Left renal pelvis (tissue), 4 donors: ENCODE measurements at regions not wholly inside any gene's neighbourhood (a gene's known extent, or its start where the extent isn't known, plus 50 kb on each side); places are given as distances from the start of the nearest gene placed in this dataset.

Experiments
- DNase-seq, 4 donors: peaks; one replicate each; pipeline ENCODE4 v3.0.0-alpha.2; 2013; ENCODE audit warnings: low read depth in 4 of 4, low spot score in 3 of 4

DNA sequence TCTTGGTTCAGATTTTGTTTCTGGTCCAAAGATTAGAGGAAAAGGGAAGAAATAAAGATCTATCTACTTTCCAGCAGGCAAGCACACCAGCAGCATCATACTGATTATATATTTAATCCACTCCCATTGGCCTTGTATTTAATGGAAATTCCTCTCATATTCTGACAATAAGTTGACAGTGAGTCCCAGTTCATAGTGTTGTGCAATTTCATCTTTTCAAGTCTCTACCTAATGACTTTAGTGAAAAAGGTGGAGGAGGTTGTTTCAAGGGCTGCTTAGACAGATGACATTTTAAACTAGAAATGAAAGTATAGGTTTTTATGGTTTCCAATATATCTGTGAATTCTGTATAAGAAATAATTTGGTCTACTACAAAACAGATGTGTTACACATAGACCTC, 298.6 kb downstream of the PABPC4L start:
- no peak for DNase-seq

- no peak for DNase-seq
Measured at GRCh38 chr4:133891011-133891410, 310.6 kb downstream of the PABPC4L start.

GRCh38 chr4:133887723-133888122, 313.9 kb downstream of the PABPC4L start:
- no peak for DNase-seq

DNA sequence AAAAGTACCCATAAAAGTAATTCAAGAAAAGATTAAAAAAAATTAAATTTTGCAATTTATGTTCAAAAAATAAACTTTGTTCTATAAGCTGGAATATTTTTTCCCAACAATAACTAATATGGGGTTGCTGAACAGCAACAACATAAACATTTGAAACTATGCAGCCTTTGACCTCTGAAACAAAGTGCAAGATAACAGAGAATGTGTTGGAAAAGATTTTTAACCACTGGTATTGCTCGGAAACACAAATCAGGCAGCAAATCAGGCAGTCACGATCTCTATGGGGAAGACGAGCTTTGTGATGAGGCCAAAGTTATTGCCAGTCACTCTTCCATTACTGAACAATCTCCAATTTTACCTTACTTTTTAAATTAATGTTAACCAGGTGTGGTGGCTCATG, 332.1 kb downstream of the PABPC4L start:
- no peak for DNase-seq

GRCh38 chr4:133868856-133869255, 332.7 kb downstream of the PABPC4L start:
- DNase-seq, result no peak

GRCh38 chr4:133866328-133866699, 335.3 kb downstream of the PABPC4L start:
- no peak for DNase-seq

DNA sequence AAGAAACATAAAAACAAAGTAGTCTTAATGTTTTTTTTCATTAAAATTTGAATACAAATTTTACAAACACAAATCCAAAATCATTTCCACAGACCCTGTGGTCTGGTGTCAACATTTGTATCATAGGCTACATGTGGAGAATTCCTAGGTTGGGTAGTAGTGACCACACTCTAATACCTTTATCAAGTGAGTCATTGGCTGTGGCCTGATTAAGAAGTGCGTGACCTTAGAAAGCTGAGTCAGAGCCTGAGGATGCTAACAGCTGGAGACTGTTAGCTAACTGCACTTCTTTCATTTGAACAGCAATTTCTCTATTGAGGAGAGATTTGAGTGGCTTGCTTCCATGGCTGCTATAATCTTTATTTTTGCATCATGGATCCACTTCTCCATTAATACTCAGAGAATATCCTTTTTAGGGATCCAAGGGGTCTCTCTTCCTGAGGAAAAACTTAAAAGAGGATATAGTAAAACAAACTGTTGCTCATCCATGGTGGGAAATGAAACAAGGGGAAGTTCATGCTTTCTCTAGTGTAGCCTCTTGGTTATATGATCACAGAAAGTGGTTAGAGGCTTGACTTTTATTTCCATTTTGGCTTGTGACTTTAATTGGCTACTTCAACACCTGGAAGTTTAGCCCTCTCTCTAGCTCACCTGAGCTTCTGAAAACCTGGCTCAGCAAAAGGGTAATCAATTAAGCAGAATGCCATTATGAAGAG, 335.8 kb downstream of the PABPC4L start:
- DNase-seq, result no peak

DNA sequence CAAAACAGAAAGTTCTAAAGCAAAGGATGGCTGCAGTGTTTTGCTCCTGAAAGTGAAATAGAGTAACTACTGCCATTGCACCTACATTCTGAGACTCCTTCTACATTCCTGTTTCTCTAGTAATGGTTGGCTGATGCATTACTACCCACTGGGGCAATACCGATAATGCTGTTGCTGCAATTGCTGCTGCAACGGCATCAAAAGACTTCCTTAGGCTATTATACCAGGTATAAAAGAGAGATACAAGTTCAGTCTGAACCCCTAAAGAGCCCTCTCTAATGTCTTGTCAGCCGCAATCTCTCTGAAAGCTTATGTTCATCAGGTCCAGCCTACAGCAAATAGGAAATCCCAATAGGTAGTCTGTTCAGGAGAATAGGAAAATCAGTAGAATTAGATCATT, 338.4 kb downstream of the PABPC4L start:
- no peak for DNase-seq

- no peak for DNase-seq
Measured at GRCh38 chr4:133856731-133857355, 344.7 kb downstream of the PABPC4L start.

GRCh38 chr4:133855001-133855400, 346.6 kb downstream of the PABPC4L start:
- no peak for DNase-seq

DNA sequence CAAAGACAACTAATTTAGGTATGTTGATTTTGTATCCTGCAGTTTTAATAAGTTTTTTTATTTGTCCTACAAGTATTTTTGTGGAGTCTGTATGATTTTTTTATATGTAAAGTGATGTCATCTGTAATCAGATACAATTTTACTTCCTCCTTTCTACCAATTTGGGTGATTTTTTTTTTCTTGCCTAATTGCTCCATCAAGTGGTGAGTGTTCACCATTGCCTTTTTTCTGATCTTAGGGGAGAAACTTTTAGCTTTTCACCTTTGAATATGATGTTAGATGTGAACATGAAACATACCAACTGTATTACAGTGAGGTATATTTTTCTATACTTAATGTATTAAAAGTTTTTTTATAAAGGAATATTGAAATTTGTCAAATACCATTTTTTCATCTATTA, 362.3 kb downstream of the PABPC4L start:
- DNase-seq, result no peak

GRCh38 chr4:133823177-133823576, 378.4 kb downstream of the PABPC4L start:
- DNase-seq, result no peak

GRCh38 chr4:133812954-133813353, 388.6 kb downstream of the PABPC4L start:
- no peak for DNase-seq

DNA sequence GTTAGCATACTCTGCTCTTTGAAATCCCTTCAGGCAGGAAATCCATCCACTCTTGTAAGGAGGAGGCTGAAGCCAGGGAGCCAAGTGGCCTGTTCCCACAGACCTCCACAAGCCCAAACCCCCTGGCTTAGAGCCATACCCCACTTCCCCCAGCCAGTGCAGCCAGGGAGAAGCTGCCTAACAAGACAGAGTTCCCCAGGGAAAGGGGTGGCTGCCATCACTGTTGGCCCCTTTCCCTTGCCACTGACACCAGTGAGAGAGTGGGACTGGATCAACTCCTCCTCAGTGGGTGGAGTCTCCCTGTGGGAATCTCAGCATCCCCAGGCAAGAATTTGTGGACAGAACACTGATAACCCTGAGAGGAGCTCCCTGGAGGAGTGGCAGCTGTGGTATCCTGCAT, 389.4 kb downstream of the PABPC4L start:
- no peak for DNase-seq

- no peak for DNase-seq
Measured at GRCh38 chr4:133808151-133808550, 393.4 kb downstream of the PABPC4L start.

DNA sequence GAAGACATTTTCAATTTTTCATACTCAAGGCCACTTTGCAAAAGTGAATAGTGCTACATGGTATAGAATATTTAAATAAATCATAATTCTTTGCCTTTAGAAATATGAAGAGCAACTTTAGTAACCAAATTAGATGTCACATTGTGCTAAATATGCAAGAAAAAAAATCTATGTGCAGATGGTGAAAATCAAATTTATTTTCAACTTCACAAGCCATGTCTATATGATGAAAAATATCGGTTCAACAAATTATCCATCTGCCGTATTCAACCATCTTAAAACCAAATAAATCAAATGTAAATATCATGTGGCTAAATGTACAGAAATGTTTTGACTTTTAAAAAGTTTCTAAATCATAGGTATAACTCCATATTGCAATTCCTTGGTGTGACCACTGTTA, 398.2 kb downstream of the PABPC4L start:
- DNase-seq, result no peak

DNA sequence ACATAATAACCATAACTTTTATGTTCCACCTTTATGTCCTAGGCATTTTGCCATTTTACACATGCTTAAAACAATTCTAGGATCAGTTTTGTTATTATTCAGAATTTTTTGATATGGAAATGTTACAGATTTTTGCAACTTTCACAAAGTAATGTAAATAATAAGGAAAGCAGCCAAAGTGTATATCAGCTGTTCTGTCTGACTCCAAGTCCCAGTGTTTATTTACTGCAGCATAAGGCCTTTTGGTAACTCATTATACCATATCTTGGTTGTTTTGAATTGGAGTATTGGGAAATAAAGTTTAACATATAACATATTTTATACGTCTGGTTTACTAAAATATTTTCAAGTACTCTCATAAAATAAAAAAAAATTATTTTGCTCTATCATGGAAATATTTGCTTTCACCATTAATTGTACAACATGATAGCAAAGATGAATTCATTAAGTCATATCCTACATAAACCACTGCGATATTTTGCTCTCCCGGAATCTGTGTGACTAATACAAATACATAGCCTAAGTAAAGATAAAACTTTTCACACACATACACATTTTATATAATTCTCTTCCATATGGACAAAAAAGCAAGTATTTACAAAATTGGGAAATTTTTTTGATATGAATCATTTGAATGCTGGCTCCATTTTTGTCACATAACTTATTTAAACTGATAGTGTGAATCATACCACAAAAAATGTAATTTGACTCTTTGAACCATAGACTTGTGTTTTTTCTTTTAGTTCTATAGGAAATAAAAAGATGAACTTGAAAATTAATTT, 399.0 kb downstream of the PABPC4L start:
- DNase-seq, result no peak

DNA sequence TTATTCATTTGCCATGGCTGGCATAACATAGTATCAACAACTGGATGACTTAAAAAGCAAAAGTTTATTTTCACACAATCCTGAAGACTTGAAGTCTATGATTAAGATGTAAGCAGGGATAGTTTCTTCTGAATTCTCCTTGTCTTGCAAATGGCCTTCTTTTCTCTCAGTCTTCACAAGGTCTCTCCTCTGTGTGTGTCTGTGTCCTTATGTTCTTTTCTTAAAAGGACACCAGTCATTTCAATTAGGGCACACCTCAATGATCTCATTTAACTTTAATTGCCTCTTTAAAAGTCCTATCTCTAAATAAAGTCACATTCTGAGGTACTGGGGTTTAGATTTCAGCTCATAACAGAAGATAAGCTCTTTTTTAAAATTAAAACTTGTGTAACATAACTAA, 399.7 kb downstream of the PABPC4L start:
- DNase-seq, result no peak

- DNase-seq, result no peak
Measured at GRCh38 chr4:133800966-133801365, 400.6 kb downstream of the PABPC4L start.

GRCh38 chr4:133799717-133800315, 401.8 kb downstream of the PABPC4L start:
- no peak for DNase-seq

- DNase-seq, result no peak
Measured at GRCh38 chr4:133777661-133778060, 423.9 kb downstream of the PABPC4L start.
